Activated CD8-positive, alpha-beta T cell treated with anti-CD3 and anti-CD28 coated beads for 36 hours (primary cell): ENCODE measurements at regions not wholly inside any gene's neighbourhood (a gene's known extent, or its start where the extent isn't known, plus 50 kb on each side); places are given as distances from the start of the nearest gene placed in this dataset.

Source experiments
- ATAC-seq: fragments of 200-7000 bp; cut with Tn5 transposase; one replicate; pipeline ENCODE4 v1.10.0; 2021; ENCODE audit warnings: mild to moderate bottlenecking, moderate library complexity
- CTCF ChIA-PET: fragments of 350-600 bp; sonication (Branson Sonifier 250); formaldehyde crosslinking; loops from one replicate; lab custom pipeline; 2021; ENCODE audit warnings: antibody characterized with exemption; lab: Charles Lee
- POLR2A ChIA-PET: fragments of 350-600 bp; sonication (Branson Sonifier 250); formaldehyde crosslinking; loops from one replicate; lab custom pipeline; 2021; ENCODE audit warnings: antibody characterized with exemption; lab: Charles Lee
- DNase-seq: peaks from one replicate; pipeline ENCODE4 v3.0.0-alpha.2; 2020
- H3K27ac Mint-ChIP-seq: one replicate; pipeline ENCODE4 v1.8.0; 2021; ENCODE audit warnings: mild to moderate bottlenecking, mixed read lengths
- H3K27me3 Mint-ChIP-seq: one replicate; pipeline ENCODE4 v1.8.0; 2021; ENCODE audit warnings: mixed read lengths
- H3K36me3 Mint-ChIP-seq: one replicate; pipeline ENCODE4 v1.8.0; 2021; ENCODE audit warnings: low read depth, mixed read lengths
- H3K4me1 Mint-ChIP-seq: one replicate; pipeline ENCODE4 v1.8.0; 2021; ENCODE audit warnings: low read depth, mixed read lengths
- H3K4me3 Mint-ChIP-seq: one replicate; pipeline ENCODE4 v1.8.0; 2021; ENCODE audit warnings: mild to moderate bottlenecking, moderate library complexity, mixed read lengths
- H3K9me3 Mint-ChIP-seq: one replicate; pipeline ENCODE4 v1.8.0; 2021; ENCODE audit warnings: mixed read lengths
- intact Hi-C: fragments of 100-400 bp; cut with micrococcal nuclease; formaldehyde crosslinking; loops from one replicate; pipeline ENCODE4 v1.10.0; 2022
- TF ChIP-seq, protein P1 (sequence below): fragments of 200-600 bp; IDR thresholded peaks from one replicate; pipeline ENCODE4 v1.8.0; 2022; ENCODE audit warnings: antibody characterized with exemption, mild to moderate bottlenecking

- Mint-ChIP-seq H3K4me1 (no peaks in the 10 kb centered on the region), H3K4me3 (no peak overlapping the region), H3K27me3 (peaks cover 19% of the 10 kb centered on the region), H3K9me3 (no peaks in the 10 kb centered on the region), H3K36me3 (no peaks in the 10 kb centered on the region), H3K27ac (no peak overlapping the region)
- ATAC-seq (no peak), DNase-seq (no peak)
- CTCF ChIA-PET, result no interaction called here
- POLR2A ChIA-PET, result no interaction called here
- TF ChIP-seq, protein P1, sequence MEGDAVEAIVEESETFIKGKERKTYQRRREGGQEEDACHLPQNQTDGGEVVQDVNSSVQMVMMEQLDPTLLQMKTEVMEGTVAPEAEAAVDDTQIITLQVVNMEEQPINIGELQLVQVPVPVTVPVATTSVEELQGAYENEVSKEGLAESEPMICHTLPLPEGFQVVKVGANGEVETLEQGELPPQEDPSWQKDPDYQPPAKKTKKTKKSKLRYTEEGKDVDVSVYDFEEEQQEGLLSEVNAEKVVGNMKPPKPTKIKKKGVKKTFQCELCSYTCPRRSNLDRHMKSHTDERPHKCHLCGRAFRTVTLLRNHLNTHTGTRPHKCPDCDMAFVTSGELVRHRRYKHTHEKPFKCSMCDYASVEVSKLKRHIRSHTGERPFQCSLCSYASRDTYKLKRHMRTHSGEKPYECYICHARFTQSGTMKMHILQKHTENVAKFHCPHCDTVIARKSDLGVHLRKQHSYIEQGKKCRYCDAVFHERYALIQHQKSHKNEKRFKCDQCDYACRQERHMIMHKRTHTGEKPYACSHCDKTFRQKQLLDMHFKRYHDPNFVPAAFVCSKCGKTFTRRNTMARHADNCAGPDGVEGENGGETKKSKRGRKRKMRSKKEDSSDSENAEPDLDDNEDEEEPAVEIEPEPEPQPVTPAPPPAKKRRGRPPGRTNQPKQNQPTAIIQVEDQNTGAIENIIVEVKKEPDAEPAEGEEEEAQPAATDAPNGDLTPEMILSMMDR, result no peak
- intact Hi-C loops, result no loop called here
Measured at GRCh38 chr11:134474070-134474860, 62.2 kb upstream of the B3GAT1 start.

- H3K36me3 Mint-ChIP-seq, result no peaks in the 10 kb centered on the region
- H3K27ac Mint-ChIP-seq, result no peak overlapping the region
- CTCF ChIA-PET, result no interaction called here
- intact Hi-C loops, result no loop called here
- POLR2A ChIA-PET, result no interaction called here
- no peaks in the 10 kb centered on the region for H3K4me1 Mint-ChIP-seq
- H3K4me3 Mint-ChIP-seq, result no peak overlapping the region
- H3K27me3 Mint-ChIP-seq, result peaks cover 19% of the 10 kb centered on the region
- no peaks in the 10 kb centered on the region for H3K9me3 Mint-ChIP-seq
- DNase-seq, result no peak
- TF ChIP-seq, protein P1, result no peak
- no peak for ATAC-seq
Measured at GRCh38 chr11:134471716-134472455, 59.8 kb upstream of the B3GAT1 start.

DNA sequence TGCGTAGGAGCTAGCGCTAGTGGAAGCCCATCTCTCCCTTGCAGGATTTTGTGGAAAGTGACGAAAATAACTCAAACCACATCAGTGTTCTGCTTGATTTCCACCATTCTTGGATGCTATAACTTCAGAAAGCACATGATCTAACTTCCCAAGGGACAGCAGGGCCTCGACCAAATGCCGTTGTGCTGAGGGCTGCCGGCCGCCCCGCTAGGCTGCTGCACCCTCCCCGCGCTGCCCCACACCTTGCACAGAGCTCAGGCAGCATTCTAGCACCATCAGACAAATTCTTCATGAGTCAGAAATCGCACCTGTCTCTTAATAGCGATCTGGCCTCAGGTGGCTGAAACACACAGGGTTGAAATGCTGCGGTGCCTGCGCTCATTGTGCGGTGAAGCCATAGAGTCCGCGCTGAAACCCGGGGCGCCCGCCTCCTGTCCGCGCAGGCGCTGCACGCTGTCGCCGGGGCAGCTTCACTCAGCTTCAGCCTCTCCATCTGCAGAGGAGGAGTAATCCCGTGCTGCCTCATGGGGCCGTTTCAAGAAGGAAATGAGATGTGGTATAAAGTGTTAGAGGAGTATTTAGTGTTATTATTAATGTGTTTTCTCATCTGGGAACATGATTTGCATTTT, 59.2 kb upstream of the B3GAT1 start:
- H3K27ac Mint-ChIP-seq, result no peak overlapping the region
- POLR2A ChIA-PET, result no interaction called here
- no peaks in the 10 kb centered on the region for H3K9me3 Mint-ChIP-seq
- H3K4me1 Mint-ChIP-seq, result no peaks in the 10 kb centered on the region
- H3K4me3 Mint-ChIP-seq, result no peak overlapping the region
- DNase-seq (no peak), ATAC-seq (no peak)
- CTCF ChIA-PET, result no interaction called here
- TF ChIP-seq, protein P1, result no peak
- H3K36me3 Mint-ChIP-seq, result no peaks in the 10 kb centered on the region
- H3K27me3 Mint-ChIP-seq, result peaks cover 18% of the 10 kb centered on the region
- intact Hi-C loops, result no loop called here

DNA sequence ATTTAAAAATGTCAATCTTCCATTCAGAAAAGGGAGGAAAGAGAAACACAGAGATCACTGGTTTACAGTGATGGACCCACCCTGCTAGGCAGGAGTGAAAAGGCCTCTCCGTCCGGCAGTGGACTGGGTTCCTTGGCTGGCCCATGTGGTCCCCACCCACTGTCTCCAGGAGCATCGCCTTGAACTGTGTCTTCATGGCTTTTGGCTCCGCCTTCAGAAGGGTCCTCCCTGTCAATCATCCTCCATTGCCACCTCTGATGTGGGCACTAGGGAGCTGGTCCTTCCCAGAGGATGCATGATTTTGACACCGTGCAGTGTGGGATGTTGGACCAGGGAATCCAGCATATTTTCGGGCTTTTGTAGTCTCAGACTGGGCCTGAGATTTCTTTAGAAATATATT, 58.2 kb upstream of the B3GAT1 start:
- Mint-ChIP-seq H3K36me3 (no peaks in the 10 kb centered on the region), H3K9me3 (no peaks in the 10 kb centered on the region), H3K4me1 (no peaks in the 10 kb centered on the region), H3K27me3 (peaks cover 19% of the 10 kb centered on the region), H3K4me3 (no peak overlapping the region), H3K27ac (no peak overlapping the region)
- ATAC-seq (no peak), DNase-seq (no peak)
- TF ChIP-seq, protein P1, result no peak
- intact Hi-C loops, result no loop called here
- CTCF ChIA-PET, result no interaction called here
- POLR2A ChIA-PET, result no interaction called here

- ATAC-seq (no peak), DNase-seq (no peak)
- no peak overlapping the region for H3K27ac Mint-ChIP-seq
- no peaks in the 10 kb centered on the region for H3K4me1 Mint-ChIP-seq
- ChIA-PET CTCF (no interaction called here), POLR2A (interaction anchor here (1.3 kb wide), 1 partner anchor 9 kb away, joined by 4 read pairs; no protein-coding TSS in a partner anchor)
- H3K4me3 Mint-ChIP-seq, result no peak overlapping the region
- TF ChIP-seq, protein P1, result no peak
- H3K9me3 Mint-ChIP-seq, result no peaks in the 10 kb centered on the region
- H3K36me3 Mint-ChIP-seq, result no peaks in the 10 kb centered on the region
- intact Hi-C loops, result no loop called here
- peaks cover 21% of the 10 kb centered on the region for H3K27me3 Mint-ChIP-seq
Measured at GRCh38 chr11:134469627-134470026, 57.6 kb upstream of the B3GAT1 start.
